GM21619 (cell line): ENCODE measurements at regions not wholly inside any gene's neighbourhood (a gene's known extent, or its start where the extent isn't known, plus 50 kb on each side); places are given as distances from the start of the nearest gene placed in this dataset.

Experiments used
- ATAC-seq: cut with Tn5 transposase; IDR thresholded peaks from one replicate; pipeline ENCODE4 v1.9.1; 2021; ENCODE audit not compliant: unreplicated experiment

GRCh38 chr15:39359771-39360170 is 221.1 kb upstream of the THBS1 start:
- no peak for ATAC-seq

- no peak for ATAC-seq
These were observed 220.4 kb upstream of the THBS1 start for GRCh38 chr15:39360452-39360851.

GRCh38 chr15:39361497-39361896 is 219.4 kb upstream of the THBS1 start:
- no peak for ATAC-seq

GRCh38 chr15:39362821-39363561 is 217.9 kb upstream of the THBS1 start:
- no peak for ATAC-seq

GRCh38 chr15:39363761-39364586 is 216.9 kb upstream of the THBS1 start:
- ATAC-seq: no peak

GRCh38 chr15:39364721-39365120 is 216.2 kb upstream of the THBS1 start:
- no peak for ATAC-seq

- no peak for ATAC-seq
These were observed 215.7 kb upstream of the THBS1 start for GRCh38 chr15:39365161-39365560.

- ATAC-seq: no peak
These were observed 215.0 kb upstream of the THBS1 start for GRCh38 chr15:39365873-39366272.

GRCh38 chr15:39367596-39367995 is 213.3 kb upstream of the THBS1 start:
- ATAC-seq: no peak

- ATAC-seq: no peak
These were observed 211.1 kb upstream of the THBS1 start for GRCh38 chr15:39369768-39370167.

- no peak for ATAC-seq
These were observed 204.4 kb upstream of the THBS1 start for GRCh38 chr15:39376371-39376909.

- ATAC-seq: peak; percentile 85
These were observed 199.4 kb upstream of the THBS1 start for GRCh38 chr15:39381517-39381916.

GRCh38 chr15:39388118-39388517 is 192.8 kb upstream of the THBS1 start:
- no peak for ATAC-seq

- ATAC-seq: no peak
These were observed 189.6 kb upstream of the THBS1 start for GRCh38 chr15:39391230-39391629.

- ATAC-seq: no peak
These were observed 188.3 kb upstream of the THBS1 start for GRCh38 chr15:39392469-39393047.

GRCh38 chr15:39393575-39394335 is 187.1 kb upstream of the THBS1 start:
- no peak for ATAC-seq

GRCh38 chr15:39394496-39394895 is 186.4 kb upstream of the THBS1 start:
- ATAC-seq: no peak

GRCh38 chr15:39396979-39397615 is 183.8 kb upstream of the THBS1 start:
- ATAC-seq: no peak

GRCh38 chr15:39397883-39398282 is 183.0 kb upstream of the THBS1 start:
- ATAC-seq: no peak

- no peak for ATAC-seq
These were observed 181.3 kb upstream of the THBS1 start for GRCh38 chr15:39399600-39399999.
